ENCODE measurements at regions not wholly inside any gene's neighbourhood (a gene's known extent, or its start where the extent isn't known, plus 50 kb on each side); places are given as distances from the start of the nearest gene placed in this dataset.

DNA sequence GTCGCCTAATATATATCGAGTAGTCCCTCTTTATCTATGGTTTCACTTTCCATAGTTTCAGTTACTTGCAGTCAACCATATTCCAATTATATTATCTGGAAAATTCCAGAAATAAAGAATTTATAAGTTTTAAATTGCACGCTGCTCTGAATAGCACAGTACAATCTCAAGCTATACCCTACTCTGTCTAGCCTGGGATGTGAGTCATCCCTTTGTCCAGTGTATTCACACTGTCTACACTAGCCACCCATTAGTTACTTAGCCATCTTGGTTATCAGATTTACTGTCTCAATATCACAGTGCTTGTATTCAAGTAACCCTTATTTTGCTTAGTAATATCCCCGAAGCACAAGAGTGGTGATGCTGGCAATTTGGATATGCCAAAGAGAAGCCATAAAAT lies 72.1 kb upstream of the EOMES start:
- TF ChIP-seq EP300 (IDR thresholded peaks at IDR 0.05; ENCODE audit: borderline replicate concordance) (no peak), CEBPB (IDR thresholded peaks at IDR 0.05) (no peak), FOXM1 (IDR thresholded peaks at IDR 0.05; ENCODE audit: borderline replicate concordance, low read depth) (no peak), ZBTB7A (IDR thresholded peaks at IDR 0.05; ENCODE audit: low read depth) (no peak), CREB1 (IDR thresholded peaks at IDR 0.05; ENCODE audit: low read depth) (no peak), TEAD4 (IDR thresholded peaks at IDR 0.05) (no peak), YY1 (IDR thresholded peaks at IDR 0.05; ENCODE audit: low read depth) (no peak), RAD21 (IDR thresholded peaks at IDR 0.05; ENCODE audit: low read depth) (no peak), EGR1 (IDR thresholded peaks at IDR 0.05) (no peak), NFIC (IDR thresholded peaks at IDR 0.05) (no peak), TCF12 (IDR thresholded peaks at IDR 0.05; ENCODE audit: low read depth) (no peak), TAF1 (IDR thresholded peaks at IDR 0.05; ENCODE audit: low read depth) (no peak)
- TF ChIP-seq, protein P1, sequence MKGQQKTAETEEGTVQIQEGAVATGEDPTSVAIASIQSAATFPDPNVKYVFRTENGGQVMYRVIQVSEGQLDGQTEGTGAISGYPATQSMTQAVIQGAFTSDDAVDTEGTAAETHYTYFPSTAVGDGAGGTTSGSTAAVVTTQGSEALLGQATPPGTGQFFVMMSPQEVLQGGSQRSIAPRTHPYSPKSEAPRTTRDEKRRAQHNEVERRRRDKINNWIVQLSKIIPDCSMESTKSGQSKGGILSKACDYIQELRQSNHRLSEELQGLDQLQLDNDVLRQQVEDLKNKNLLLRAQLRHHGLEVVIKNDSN (IDR thresholded peaks at IDR 0.05) = no peak
- TF ChIP-seq, protein P2, sequence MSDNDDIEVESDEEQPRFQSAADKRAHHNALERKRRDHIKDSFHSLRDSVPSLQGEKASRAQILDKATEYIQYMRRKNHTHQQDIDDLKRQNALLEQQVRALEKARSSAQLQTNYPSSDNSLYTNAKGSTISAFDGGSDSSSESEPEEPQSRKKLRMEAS (IDR thresholded peaks at IDR 0.05) = no peak
- TF ChIP-seq, protein P3, sequence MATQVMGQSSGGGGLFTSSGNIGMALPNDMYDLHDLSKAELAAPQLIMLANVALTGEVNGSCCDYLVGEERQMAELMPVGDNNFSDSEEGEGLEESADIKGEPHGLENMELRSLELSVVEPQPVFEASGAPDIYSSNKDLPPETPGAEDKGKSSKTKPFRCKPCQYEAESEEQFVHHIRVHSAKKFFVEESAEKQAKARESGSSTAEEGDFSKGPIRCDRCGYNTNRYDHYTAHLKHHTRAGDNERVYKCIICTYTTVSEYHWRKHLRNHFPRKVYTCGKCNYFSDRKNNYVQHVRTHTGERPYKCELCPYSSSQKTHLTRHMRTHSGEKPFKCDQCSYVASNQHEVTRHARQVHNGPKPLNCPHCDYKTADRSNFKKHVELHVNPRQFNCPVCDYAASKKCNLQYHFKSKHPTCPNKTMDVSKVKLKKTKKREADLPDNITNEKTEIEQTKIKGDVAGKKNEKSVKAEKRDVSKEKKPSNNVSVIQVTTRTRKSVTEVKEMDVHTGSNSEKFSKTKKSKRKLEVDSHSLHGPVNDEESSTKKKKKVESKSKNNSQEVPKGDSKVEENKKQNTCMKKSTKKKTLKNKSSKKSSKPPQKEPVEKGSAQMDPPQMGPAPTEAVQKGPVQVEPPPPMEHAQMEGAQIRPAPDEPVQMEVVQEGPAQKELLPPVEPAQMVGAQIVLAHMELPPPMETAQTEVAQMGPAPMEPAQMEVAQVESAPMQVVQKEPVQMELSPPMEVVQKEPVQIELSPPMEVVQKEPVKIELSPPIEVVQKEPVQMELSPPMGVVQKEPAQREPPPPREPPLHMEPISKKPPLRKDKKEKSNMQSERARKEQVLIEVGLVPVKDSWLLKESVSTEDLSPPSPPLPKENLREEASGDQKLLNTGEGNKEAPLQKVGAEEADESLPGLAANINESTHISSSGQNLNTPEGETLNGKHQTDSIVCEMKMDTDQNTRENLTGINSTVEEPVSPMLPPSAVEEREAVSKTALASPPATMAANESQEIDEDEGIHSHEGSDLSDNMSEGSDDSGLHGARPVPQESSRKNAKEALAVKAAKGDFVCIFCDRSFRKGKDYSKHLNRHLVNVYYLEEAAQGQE (IDR thresholded peaks at IDR 0.05; ENCODE audit: low read depth) = no peak

DNA sequence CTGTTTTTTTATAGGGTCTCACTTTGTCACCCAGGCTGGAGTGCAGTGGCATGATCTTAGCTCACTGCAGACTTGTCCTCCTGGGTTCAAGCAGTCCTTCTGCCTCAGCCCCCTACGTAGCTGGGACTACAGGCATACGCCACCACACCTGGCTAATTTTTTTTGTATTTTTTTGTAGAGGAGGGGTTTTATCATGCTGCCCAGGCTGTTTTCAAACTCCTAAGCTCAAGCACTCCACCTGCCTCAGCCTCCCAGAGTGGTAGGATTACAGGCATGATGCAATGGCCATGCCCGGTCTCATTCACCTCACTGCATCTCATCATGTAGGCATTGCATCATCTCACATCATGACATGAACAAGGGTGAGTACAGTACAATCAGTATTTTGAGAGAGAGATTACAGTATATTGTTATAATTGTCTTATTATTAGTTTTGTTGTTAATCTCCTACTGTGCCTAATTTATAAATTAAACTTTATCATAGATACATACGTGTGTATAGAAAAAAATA lies 74.3 kb upstream of the EOMES start:
- TF ChIP-seq EP300 (IDR thresholded peaks at IDR 0.05; ENCODE audit: borderline replicate concordance) (no peak), EGR1 (IDR thresholded peaks at IDR 0.05) (no peak), CREB1 (IDR thresholded peaks at IDR 0.05; ENCODE audit: low read depth) (no peak), YY1 (IDR thresholded peaks at IDR 0.05; ENCODE audit: low read depth) (no peak), NFIC (IDR thresholded peaks at IDR 0.05) (no peak), ZBTB7A (IDR thresholded peaks at IDR 0.05; ENCODE audit: low read depth) (no peak), TEAD4 (IDR thresholded peaks at IDR 0.05) (no peak), TAF1 (IDR thresholded peaks at IDR 0.05; ENCODE audit: low read depth) (no peak), TCF12 (IDR thresholded peaks at IDR 0.05; ENCODE audit: low read depth) (no peak), CEBPB (IDR thresholded peaks at IDR 0.05) (no peak), FOXM1 (IDR thresholded peaks at IDR 0.05; ENCODE audit: borderline replicate concordance, low read depth) (no peak), RAD21 (IDR thresholded peaks at IDR 0.05; ENCODE audit: low read depth) (no peak)
- TF ChIP-seq, protein P3 (IDR thresholded peaks at IDR 0.05; ENCODE audit: low read depth) = no peak
- TF ChIP-seq, protein P1 (IDR thresholded peaks at IDR 0.05) = no peak
- TF ChIP-seq, protein P2 (IDR thresholded peaks at IDR 0.05) = no peak

DNA sequence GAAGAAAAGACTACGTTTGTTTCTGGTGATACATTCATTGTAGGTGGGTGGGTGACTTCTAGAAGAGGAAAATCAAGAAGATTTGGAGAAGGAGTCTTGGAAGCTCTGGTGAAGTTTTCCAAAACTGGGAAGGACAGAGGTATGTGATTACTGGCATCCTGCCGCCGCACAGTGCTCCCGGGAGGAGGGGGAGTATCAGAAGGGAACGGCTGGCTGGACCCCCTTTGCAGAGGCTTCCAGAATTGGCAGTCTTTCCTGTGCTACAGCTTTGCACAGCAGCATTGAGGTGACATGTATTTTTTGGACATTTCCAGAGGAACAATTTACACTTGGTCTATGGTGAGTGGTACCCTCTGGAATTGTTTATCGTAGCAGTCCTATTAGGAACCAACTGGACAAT lies 75.7 kb upstream of the EOMES start:
- TF ChIP-seq CEBPB (IDR thresholded peaks at IDR 0.05) = no peak
- no peak for TF ChIP-seq TCF12 (IDR thresholded peaks at IDR 0.05; ENCODE audit: low read depth)
- no peak for TF ChIP-seq ZBTB7A (IDR thresholded peaks at IDR 0.05; ENCODE audit: low read depth)
- TF ChIP-seq NFIC (IDR thresholded peaks at IDR 0.05) = no peak
- no peak for TF ChIP-seq YY1 (IDR thresholded peaks at IDR 0.05; ENCODE audit: low read depth)
- no peak for TF ChIP-seq CREB1 (IDR thresholded peaks at IDR 0.05; ENCODE audit: low read depth)
- TF ChIP-seq, protein P3 (IDR thresholded peaks at IDR 0.05; ENCODE audit: low read depth) = no peak
- TF ChIP-seq RAD21 (IDR thresholded peaks at IDR 0.05; ENCODE audit: low read depth) = no peak
- TF ChIP-seq, protein P1 (IDR thresholded peaks at IDR 0.05) = no peak
- TF ChIP-seq EP300 (IDR thresholded peaks at IDR 0.05; ENCODE audit: borderline replicate concordance) = no peak
- TF ChIP-seq TAF1 (IDR thresholded peaks at IDR 0.05; ENCODE audit: low read depth) = no peak
- TF ChIP-seq, protein P2 (IDR thresholded peaks at IDR 0.05) = no peak
- no peak for TF ChIP-seq FOXM1 (IDR thresholded peaks at IDR 0.05; ENCODE audit: borderline replicate concordance, low read depth)
- no peak for TF ChIP-seq EGR1 (IDR thresholded peaks at IDR 0.05)
- no peak for TF ChIP-seq TEAD4 (IDR thresholded peaks at IDR 0.05)

Data from Ishikawa (cell line).